ENCODE measurements at regions not wholly inside any gene's neighbourhood (a gene's known extent, or its start where the extent isn't known, plus 50 kb on each side); places are given as distances from the start of the nearest gene placed in this dataset.

- TF ChIP-seq CTCF (IDR thresholded peaks at IDR 0.05; ENCODE audit: insufficient read depth, missing control alignments), result no peak
- FAIRE-seq (no peak), DNase-seq (ENCODE audit: insufficient read length, low spot score) (no peak)
These were observed 58.8 kb upstream of the TAC4 start for GRCh38 chr17:49906531-49907136.

DNA sequence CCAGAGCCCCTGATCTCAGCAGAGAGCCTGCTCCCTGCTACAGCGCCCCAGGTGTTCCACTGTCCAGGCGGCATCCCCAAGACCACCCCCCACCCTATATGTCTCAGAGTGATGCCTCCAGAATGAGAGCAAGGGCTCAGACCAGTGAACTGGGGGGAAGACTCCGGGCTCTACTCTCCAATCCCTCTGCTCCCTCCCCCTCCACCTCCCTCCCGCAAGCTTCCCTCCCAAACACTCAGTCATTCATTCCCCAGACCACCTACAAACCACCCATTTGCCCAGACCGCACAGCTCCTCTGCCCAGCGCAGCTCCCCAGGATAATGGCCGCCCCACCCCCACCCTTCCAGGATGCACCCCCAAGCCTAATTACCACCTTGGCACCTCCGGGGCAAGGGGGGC, 59.4 kb upstream of the TAC4 start:
- FAIRE-seq (no peak), DNase-seq (ENCODE audit: insufficient read length, low spot score) (no peak)
- TF ChIP-seq CTCF (IDR thresholded peaks at IDR 0.05; ENCODE audit: insufficient read depth, missing control alignments), result no peak

GRCh38 chr17:49908782-49909714, 59.9 kb upstream of the DLX4 start:
- no peak for TF ChIP-seq CTCF (IDR thresholded peaks at IDR 0.05; ENCODE audit: insufficient read depth, missing control alignments)
- FAIRE-seq, result no peak

DNA sequence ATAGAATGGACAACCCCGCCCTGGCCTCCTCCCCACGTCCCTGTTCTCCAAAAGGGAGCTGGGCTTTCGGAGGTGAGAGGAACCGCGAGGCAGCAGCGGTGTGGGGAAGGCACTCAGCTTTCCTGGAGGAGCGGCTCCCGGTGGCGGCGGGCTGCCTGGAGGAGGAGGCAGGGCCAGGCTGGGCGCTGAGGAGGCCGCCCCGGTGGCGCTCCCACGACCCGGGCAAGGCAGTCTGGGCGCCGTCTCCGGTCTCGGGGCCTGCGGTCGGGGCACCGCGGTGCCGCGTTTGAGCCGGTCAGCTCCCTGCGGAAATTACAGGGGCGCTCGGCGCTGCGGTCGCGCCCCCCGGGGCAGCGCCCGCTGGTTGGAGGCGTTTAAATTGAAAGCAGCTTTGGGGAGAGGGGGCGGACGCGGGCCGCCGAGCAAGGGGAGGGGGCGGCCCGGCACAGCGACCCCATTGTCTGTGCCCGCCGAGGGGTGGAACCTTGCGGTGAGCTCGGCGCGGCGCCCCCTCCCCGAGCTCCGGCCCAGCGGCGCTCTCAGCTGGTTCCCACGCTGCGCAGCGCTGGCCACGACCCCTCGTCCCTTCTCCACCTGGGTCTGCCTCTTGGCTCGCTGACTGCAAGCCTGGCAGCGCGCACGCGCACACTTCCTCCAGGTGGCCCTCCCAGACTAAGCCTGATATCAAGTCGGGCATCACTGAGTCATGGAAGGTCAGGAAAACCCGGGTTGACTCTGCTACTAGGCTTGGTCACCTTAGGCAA, 58.7 kb upstream of the DLX4 start:
- TF ChIP-seq CTCF (IDR thresholded peaks at IDR 0.05; ENCODE audit: insufficient read depth, missing control alignments), result no peak
- FAIRE-seq (no peak), DNase-seq (ENCODE audit: insufficient read length, low spot score) (no peak)

More at GRCh38 chr17:49908782-49909714, 59.9 kb upstream of the DLX4 start:
- DNase-seq (ENCODE audit: insufficient read length, low spot score), result no peak

GRCh38 chr17:49910858-49911204, 58.2 kb upstream of the DLX4 start:
- FAIRE-seq (no peak), DNase-seq (ENCODE audit: insufficient read length, low spot score) (no peak)
- no peak for TF ChIP-seq CTCF (IDR thresholded peaks at IDR 0.05; ENCODE audit: insufficient read depth, missing control alignments)

DNA sequence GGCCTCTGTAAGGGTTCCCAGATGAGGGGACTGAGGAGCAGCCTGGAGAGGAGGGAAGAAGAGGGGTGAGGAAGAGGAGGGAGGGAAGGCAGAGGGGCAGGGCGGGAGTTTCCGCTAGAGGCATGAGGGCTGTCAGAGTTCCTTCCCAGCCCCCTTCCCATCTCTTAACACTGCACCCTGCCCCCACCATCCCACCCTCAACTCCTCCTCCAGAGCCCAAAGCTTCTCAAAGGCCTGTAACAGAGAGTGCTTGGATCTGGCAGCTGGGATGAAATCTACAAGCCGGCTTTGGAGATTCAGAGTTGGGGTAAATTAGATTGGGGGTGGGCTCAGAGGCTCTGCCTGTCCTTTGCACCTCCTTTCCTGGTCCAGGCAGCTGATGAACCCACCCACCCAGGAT, 57.3 kb upstream of the DLX4 start:
- no peak for FAIRE-seq
- TF ChIP-seq CTCF (IDR thresholded peaks at IDR 0.05; ENCODE audit: insufficient read depth, missing control alignments), result no peak
- DNase-seq (ENCODE audit: insufficient read length, low spot score), result no peak
